ENCODE measurements at regions not wholly inside any gene's neighbourhood (a gene's known extent, or its start where the extent isn't known, plus 50 kb on each side); places are given as distances from the start of the nearest gene placed in this dataset.
"Not testable (repeated sequence)": the region's sequence is repeated elsewhere in the genome, so short reads cannot be mapped to it uniquely, and the experiment has no call there.

- no peak for DNase-seq
Measured at GRCh38 chr5:32534041-32534440, 51.3 kb upstream of the SUB1 start.

GRCh38 chr5:32531885-32532520, 53.4 kb upstream of the SUB1 start:
- no peak for DNase-seq

- not testable (repeated sequence) for DNase-seq
Measured at GRCh38 chr5:32527321-32527720, 58.0 kb upstream of the SUB1 start.

- no peak for DNase-seq
Measured at GRCh38 chr5:32526810-32527209, 58.5 kb upstream of the SUB1 start.

- DNase-seq, result no peak
Measured at GRCh38 chr5:32523625-32524024, 61.7 kb upstream of the SUB1 start.

GRCh38 chr5:32522429-32523143, 62.8 kb upstream of the SUB1 start:
- DNase-seq, result peak; percentile 46

GRCh38 chr5:32521481-32521880, 63.9 kb upstream of the SUB1 start:
- no peak for DNase-seq

- no peak for DNase-seq
Measured at GRCh38 chr5:32520972-32521371, 64.4 kb upstream of the SUB1 start.

- DNase-seq, result no peak
Measured at GRCh38 chr5:32520356-32520755, 65.0 kb upstream of the SUB1 start.

- no peak for DNase-seq
Measured at GRCh38 chr5:32519508-32519907, 65.8 kb upstream of the SUB1 start.

GRCh38 chr5:32514806-32515205, 70.3 kb upstream of the ZFR start:
- no peak for DNase-seq

GRCh38 chr5:32512926-32513325, 68.4 kb upstream of the ZFR start:
- DNase-seq, result no peak

- no peak for DNase-seq
Measured at GRCh38 chr5:32511776-32512374, 67.3 kb upstream of the ZFR start.

- DNase-seq, result no peak
Measured at GRCh38 chr5:32510860-32511259, 66.3 kb upstream of the ZFR start.

- DNase-seq, result no peak
Measured at GRCh38 chr5:32508806-32509805, 64.6 kb upstream of the ZFR start.

- DNase-seq, result peak; percentile 33
Measured at GRCh38 chr5:32507738-32508434, 63.3 kb upstream of the ZFR start.

- DNase-seq, result no peak
Measured at GRCh38 chr5:32506799-32507198, 62.3 kb upstream of the ZFR start.

- peak; percentile 83 for DNase-seq
Measured at GRCh38 chr5:32506201-32506661, 61.7 kb upstream of the ZFR start.

- peak; percentile 46 for DNase-seq
Measured at GRCh38 chr5:32505756-32506155, 61.2 kb upstream of the ZFR start.

- DNase-seq, result peak; percentile 91
Measured at GRCh38 chr5:32504989-32505596, 60.6 kb upstream of the ZFR start.

GRCh38 chr5:32504329-32504988, 59.9 kb upstream of the ZFR start:
- no peak for DNase-seq
